ENCODE measurements at regions not wholly inside any gene's neighbourhood (a gene's known extent, or its start where the extent isn't known, plus 50 kb on each side); places are given as distances from the start of the nearest gene placed in this dataset.

- H3K36me3 ChIP-seq (replicated peaks in 1 of 2; ENCODE audit: control insufficient read depth in 1 of 2, insufficient read depth in 2 of 2, low read length in 2 of 2): no peaks in the 10 kb centered on the region
- ChIA-PET POLR2A (no interaction called here), CTCF (ENCODE audit: low intra/inter-chr PET ratio, low total read pairs) (no interaction called here)
- 89% methylated on average over 1 of the region's 1 CpG for WGBS (ENCODE audit: low lambda C conversion rate)
- FAIRE-seq (no peak), ATAC-seq (no peak), DNase-seq (ENCODE audit: low spot score) (no peak)
- H3K9ac ChIP-seq (ENCODE audit: insufficient read depth, low read depth, low read length): no peak overlapping the region
- no peak overlapping the region for H3K27ac ChIP-seq (ENCODE audit: extremely low read length, insufficient read depth, low read length)
- peaks cover 44% of the 10 kb centered on the region for H3K4me1 ChIP-seq (ENCODE audit: insufficient read depth, low read length)
- no TSS peak for BruUV-seq (replicated peaks)
- TF ChIP-seq HNRNPK (IDR thresholded peaks at IDR 0.05; ENCODE audit: low read depth, low read length, poor library complexity, severe bottlenecking) (no peak), HDAC1 (CRISPR knock-in tag; IDR thresholded peaks at IDR 0.05) (no peak), SIN3A (IDR thresholded peaks at IDR 0.05; ENCODE audit: borderline replicate concordance, low read depth, low read length) (no peak), CENPX (CRISPR knock-in tag; IDR thresholded peaks at IDR 0.05) (no peak), ZNF274 (CRISPR knock-in tag; IDR thresholded peaks at IDR 0.05) (no peak), FOXK2 (IDR thresholded peaks at IDR 0.05) (no peak), PHF20 (CRISPR knock-in tag; IDR thresholded peaks at IDR 0.05) (no peak)
- TF ChIP-seq, protein P1, sequence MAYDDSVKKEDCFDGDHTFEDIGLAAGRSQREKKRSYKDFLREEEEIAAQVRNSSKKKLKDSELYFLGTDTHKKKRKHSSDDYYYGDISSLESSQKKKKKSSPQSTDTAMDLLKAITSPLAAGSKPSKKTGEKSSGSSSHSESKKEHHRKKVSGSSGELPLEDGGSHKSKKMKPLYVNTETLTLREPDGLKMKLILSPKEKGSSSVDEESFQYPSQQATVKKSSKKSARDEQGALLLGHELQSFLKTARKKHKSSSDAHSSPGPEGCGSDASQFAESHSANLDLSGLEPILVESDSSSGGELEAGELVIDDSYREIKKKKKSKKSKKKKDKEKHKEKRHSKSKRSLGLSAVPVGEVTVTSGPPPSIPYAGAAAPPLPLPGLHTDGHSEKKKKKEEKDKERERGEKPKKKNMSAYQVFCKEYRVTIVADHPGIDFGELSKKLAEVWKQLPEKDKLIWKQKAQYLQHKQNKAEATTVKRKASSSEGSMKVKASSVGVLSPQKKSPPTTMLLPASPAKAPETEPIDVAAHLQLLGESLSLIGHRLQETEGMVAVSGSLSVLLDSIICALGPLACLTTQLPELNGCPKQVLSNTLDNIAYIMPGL (CRISPR knock-in tag; IDR thresholded peaks at IDR 0.05; ENCODE audit: borderline replicate concordance in 1 of 2, low read depth in 1 of 2): no peak
- H2AFZ ChIP-seq (ENCODE audit: low read length): no peak overlapping the region
- no peak overlapping the region for H3K4me3 ChIP-seq (replicated peaks in 1 of 3; ENCODE audit: insufficient read depth in 1 of 3, low read depth in 2 of 3, low read length in 3 of 3)
- no peak overlapping the region for H3K4me2 ChIP-seq (ENCODE audit: low read depth, low read length)
- H3K27me3 ChIP-seq (ENCODE audit: control insufficient read depth in 1 of 2, insufficient read depth in 2 of 2, low read length in 2 of 2): no peaks in the 10 kb centered on the region; a peak in 1 of 5 replicates
- intact Hi-C loops (cut with micrococcal nuclease; ENCODE audit: unreplicated experiment): loop anchor here (5.0 kb wide), 1 partner anchor 91 kb away; no protein-coding TSS in a partner anchor
- in situ Hi-C loops (cut with HindIII; ENCODE audit: extremely low pct_ligation_motif_present, low pct_unique_long_range_greater_than_20kb): no loop called here
- no peaks in the 10 kb centered on the region for H3K9me3 ChIP-seq (ENCODE audit: low read length)
- H3K79me2 ChIP-seq (ENCODE audit: insufficient read depth, low read length): no peaks in the 10 kb centered on the region
- no peaks in the 10 kb centered on the region for H4K20me1 ChIP-seq (ENCODE audit: insufficient read depth, low read length)
Observed at GRCh38 chr11:116336540-116336939, 436.2 kb downstream of the BUD13 start.

Measured in HepG2 (cell line).